Suprapubic skin (tissue), 3 donors: ENCODE measurements at regions not wholly inside any gene's neighbourhood (a gene's known extent, or its start where the extent isn't known, plus 50 kb on each side); places are given as distances from the start of the nearest gene placed in this dataset.

Experiments used
- CTCF ChIP-seq, 2 donors: fragments of 200-600 bp in 1 of 2; fragments of 450-650 bp in 1 of 2; sonication (generic) in 1 of 2; IDR thresholded peaks; one replicate each; pipeline ENCODE4 v1.5.1; 2016 to 2019; ENCODE audit warnings: antibody characterized with exemption in 2 of 2, mild to moderate bottlenecking in 1 of 2, moderate library complexity in 1 of 2
- EP300 ChIP-seq: sonication (generic); formaldehyde crosslinking; IDR thresholded peaks from one replicate; pipeline ENCODE4 v1.6.1; 2017; ENCODE audit warnings: antibody characterized with exemption
- POLR2A ChIP-seq, 2 donors: fragments of 450-650 bp; IDR thresholded peaks; one replicate each; pipeline ENCODE4 v1.6.1; 2017; ENCODE audit warnings: antibody characterized with exemption in 2 of 2, mild to moderate bottlenecking in 2 of 2, moderate library complexity in 2 of 2

- TF ChIP-seq EP300 (no peak), CTCF (IDR thresholded peaks at IDR 0.05) (no peak), POLR2A (IDR thresholded peaks at IDR 0.05) (no peak)
Measured at GRCh38 chr12:92547420-92547819, 155.4 kb upstream of the PLEKHG7 start.
